ENCODE measurements at regions not wholly inside any gene's neighbourhood (a gene's known extent, or its start where the extent isn't known, plus 50 kb on each side); places are given as distances from the start of the nearest gene placed in this dataset.

DNA sequence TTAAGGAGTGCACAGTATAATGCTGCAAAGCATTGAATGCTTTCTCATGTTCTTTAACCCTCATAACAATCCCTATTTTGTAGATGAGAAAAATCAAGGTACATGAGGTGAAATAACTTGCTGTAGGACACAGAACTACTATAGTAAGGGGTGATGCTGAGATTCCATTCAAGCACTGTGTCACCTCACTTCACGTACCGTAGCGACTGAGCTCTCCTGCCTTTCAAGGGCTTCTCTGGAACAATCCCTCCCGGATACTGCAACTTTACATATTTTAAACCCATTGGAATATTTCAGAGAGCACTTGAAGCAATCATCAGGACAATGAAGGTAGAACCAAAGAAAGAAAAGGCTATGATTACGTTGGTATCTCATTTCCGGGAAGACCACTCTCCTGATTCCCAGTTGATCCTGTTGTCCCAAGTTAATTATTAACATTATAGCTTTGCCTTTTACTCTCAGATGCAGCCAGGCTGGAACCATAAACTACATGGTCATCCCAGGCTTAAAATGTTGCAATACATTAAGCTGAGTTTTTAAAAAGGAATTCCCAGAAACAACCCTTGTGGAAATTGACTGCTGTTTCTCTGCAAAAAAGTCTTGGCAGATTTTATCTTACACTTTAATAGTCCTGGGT, 252.2 kb upstream of the IGF1R start:
- Histone ChIP-seq H3K36me3 (ENCODE audit: insufficient read depth, low read length) (no peaks in the 10 kb centered on the region), H3K9me3 (ENCODE audit: low read length) (no peaks in the 10 kb centered on the region), H3K27ac (ENCODE audit: low read depth, low read length) (no peak overlapping the region), H3K4me3 (ENCODE audit: low read length) (no peak overlapping the region), H3K27me3 (ENCODE audit: insufficient read depth, low read length, poor library complexity, severe bottlenecking) (no peaks in the 10 kb centered on the region), H3K4me1 (ENCODE audit: insufficient read depth, low read length) (no peaks in the 10 kb centered on the region)
- no peak for DNase-seq
- Mint-ChIP-seq H3K27me3 (peaks cover 3 to 4% of the 10 kb centered on the region in 2 donors), H3K4me1 (no peaks in the 10 kb centered on the region), H3K36me3 (no peaks in the 10 kb centered on the region), H3K9me3 (no peaks in the 10 kb centered on the region), H3K4me3 (no peak overlapping the region), H3K27ac (no peak overlapping the region)
- ChIA-PET POLR2A (no interaction called here), CTCF (no interaction called here)

DNA sequence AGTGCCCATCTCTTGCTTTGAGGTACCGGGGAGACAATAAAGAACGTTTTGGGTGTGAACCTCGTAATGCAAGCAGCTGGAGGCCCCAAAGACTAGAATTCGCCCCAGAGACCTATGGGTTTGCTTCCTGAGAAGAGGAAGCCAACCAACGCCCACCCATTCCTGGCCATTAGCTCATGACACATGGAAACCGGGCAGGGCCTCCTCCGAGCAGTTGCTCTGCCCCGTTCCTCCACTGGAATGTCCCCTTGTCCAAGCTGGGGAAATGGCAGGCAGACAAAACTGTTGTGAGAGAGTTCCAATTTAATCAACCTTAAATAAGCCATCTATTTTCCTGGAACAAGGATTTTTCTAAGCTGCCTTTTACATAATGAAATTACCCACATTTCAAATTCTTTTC, 250.9 kb upstream of the IGF1R start:
- Histone ChIP-seq H3K4me1 (ENCODE audit: insufficient read depth, low read length) (no peaks in the 10 kb centered on the region), H3K4me3 (ENCODE audit: low read length) (no peak overlapping the region), H3K9me3 (ENCODE audit: low read length) (no peaks in the 10 kb centered on the region), H3K36me3 (ENCODE audit: insufficient read depth, low read length) (no peaks in the 10 kb centered on the region), H3K27ac (ENCODE audit: low read depth, low read length) (no peak overlapping the region), H3K27me3 (ENCODE audit: insufficient read depth, low read length, poor library complexity, severe bottlenecking) (no peaks in the 10 kb centered on the region)
- ChIA-PET CTCF (no interaction called here), POLR2A (no interaction called here)
- DNase-seq = no peak
- no peaks in the 10 kb centered on the region for H3K36me3 Mint-ChIP-seq
- peaks cover 4 to 6% of the 10 kb centered on the region in 2 donors for H3K27me3 Mint-ChIP-seq
- H3K4me1 Mint-ChIP-seq = no peaks in the 10 kb centered on the region
- H3K9me3 Mint-ChIP-seq = no peaks in the 10 kb centered on the region
- H3K27ac Mint-ChIP-seq = no peak overlapping the region
- no peak overlapping the region for H3K4me3 Mint-ChIP-seq

DNA sequence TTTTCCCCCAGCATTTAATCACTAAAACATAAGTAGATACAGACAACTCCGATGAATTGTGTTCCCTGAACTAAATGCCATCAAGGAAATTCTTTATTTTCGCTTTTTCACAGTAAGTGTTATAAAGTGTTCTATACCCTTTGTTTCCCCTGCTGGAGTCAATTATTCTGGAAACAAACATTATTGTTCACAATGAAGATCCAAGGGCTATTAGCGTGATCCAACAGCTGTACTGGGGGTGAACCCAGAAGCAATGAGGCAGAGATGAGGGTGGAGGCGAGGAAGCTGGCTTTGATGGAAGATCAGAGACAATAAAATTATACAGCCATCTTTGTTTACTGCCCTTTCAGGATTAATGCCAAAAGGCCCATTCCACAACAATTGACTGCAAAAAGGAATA, 250.3 kb upstream of the IGF1R start:
- POLR2A ChIA-PET = no interaction called here

DNA sequence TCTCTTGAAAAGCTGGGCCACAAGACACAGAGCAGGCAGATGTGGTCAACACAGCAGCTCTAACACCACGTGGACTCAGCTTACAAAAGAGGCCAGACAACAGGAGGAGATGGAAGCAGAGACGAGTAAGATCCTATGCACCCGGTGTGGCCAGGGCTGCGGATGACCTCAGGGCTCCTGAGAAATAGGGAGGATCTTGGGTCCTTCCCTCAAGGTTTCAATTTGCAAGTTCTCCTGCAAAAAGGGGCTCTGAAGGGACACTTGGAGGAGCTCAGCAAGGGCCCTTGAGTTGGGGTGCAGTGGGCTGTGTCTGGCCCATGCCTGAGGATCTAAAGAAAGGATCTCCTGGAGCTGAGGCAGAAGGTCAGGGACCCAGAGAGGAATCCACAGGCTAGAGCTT, 249.5 kb upstream of the IGF1R start:
- H3K4me3 ChIP-seq (ENCODE audit: low read length) = no peak overlapping the region
- Mint-ChIP-seq H3K27me3 (peaks cover 4% of the 10 kb centered on the region in 2 donors), H3K36me3 (no peaks in the 10 kb centered on the region), H3K27ac (no peak overlapping the region), H3K4me3 (no peak overlapping the region), H3K9me3 (no peaks in the 10 kb centered on the region), H3K4me1 (no peaks in the 10 kb centered on the region)
- no peaks in the 10 kb centered on the region for H3K4me1 ChIP-seq (ENCODE audit: insufficient read depth, low read length)
- no peaks in the 10 kb centered on the region for H3K27me3 ChIP-seq (ENCODE audit: insufficient read depth, low read length, poor library complexity, severe bottlenecking)
- H3K27ac ChIP-seq (ENCODE audit: low read depth, low read length) = no peak overlapping the region
- H3K36me3 ChIP-seq (ENCODE audit: insufficient read depth, low read length) = no peaks in the 10 kb centered on the region
- CTCF ChIA-PET = interaction anchor here (0.9 kb wide), 1 partner anchor 29 kb away, joined by 3 read pairs; no protein-coding TSS in a partner anchor
- POLR2A ChIA-PET = no interaction called here
- no peak for DNase-seq
- no peaks in the 10 kb centered on the region for H3K9me3 ChIP-seq (ENCODE audit: low read length)

More for the DNA sequence above, 250.3 kb upstream of the IGF1R start:
- no peak overlapping the region for H3K27ac Mint-ChIP-seq
- Histone ChIP-seq H3K4me3 (ENCODE audit: low read length) (no peak overlapping the region), H3K36me3 (ENCODE audit: insufficient read depth, low read length) (no peaks in the 10 kb centered on the region), H3K9me3 (ENCODE audit: low read length) (no peaks in the 10 kb centered on the region), H3K27me3 (ENCODE audit: insufficient read depth, low read length, poor library complexity, severe bottlenecking) (no peaks in the 10 kb centered on the region), H3K4me1 (ENCODE audit: insufficient read depth, low read length) (no peaks in the 10 kb centered on the region), H3K27ac (ENCODE audit: low read depth, low read length) (no peak overlapping the region)
- H3K4me3 Mint-ChIP-seq = no peak overlapping the region
- no peak for DNase-seq
- no peaks in the 10 kb centered on the region for H3K4me1 Mint-ChIP-seq
- no peaks in the 10 kb centered on the region for H3K9me3 Mint-ChIP-seq
- CTCF ChIA-PET = no interaction called here
- no peaks in the 10 kb centered on the region for H3K36me3 Mint-ChIP-seq
- peaks cover 4% of the 10 kb centered on the region in 2 donors for H3K27me3 Mint-ChIP-seq

DNA sequence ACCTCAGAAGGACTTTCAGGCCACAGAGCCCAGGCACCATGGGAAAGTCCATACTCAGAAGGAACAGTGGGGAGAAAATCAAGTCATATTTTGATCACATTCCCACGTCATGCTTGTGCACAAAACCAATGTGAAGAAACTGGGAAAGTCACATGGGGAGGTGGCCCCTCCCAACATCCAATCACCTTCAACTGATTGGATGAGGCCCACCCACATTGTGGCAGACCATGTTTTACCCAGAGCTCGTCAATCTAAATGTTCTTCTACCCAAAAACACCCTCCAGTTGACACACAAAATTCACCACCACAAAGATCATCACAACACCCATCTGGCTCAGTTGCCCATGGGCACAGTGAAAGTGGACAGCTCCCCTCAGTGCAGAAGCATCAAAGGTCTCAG, 248.2 kb upstream of the IGF1R start:
- Mint-ChIP-seq H3K4me1 (no peaks in the 10 kb centered on the region), H3K9me3 (no peaks in the 10 kb centered on the region), H3K4me3 (no peak overlapping the region), H3K27me3 (peaks cover 4% of the 10 kb centered on the region in 2 donors), H3K27ac (no peak overlapping the region), H3K36me3 (no peaks in the 10 kb centered on the region)
- no peaks in the 10 kb centered on the region for H3K9me3 ChIP-seq (ENCODE audit: low read length)
- H3K4me3 ChIP-seq (ENCODE audit: low read length) = no peak overlapping the region
- no peaks in the 10 kb centered on the region for H3K36me3 ChIP-seq (ENCODE audit: insufficient read depth, low read length)
- no peaks in the 10 kb centered on the region for H3K4me1 ChIP-seq (ENCODE audit: insufficient read depth, low read length)
- DNase-seq = no peak
- no peaks in the 10 kb centered on the region for H3K27me3 ChIP-seq (ENCODE audit: insufficient read depth, low read length, poor library complexity, severe bottlenecking)
- POLR2A ChIA-PET = no interaction called here
- no peak overlapping the region for H3K27ac ChIP-seq (ENCODE audit: low read depth, low read length)
- CTCF ChIA-PET = no interaction called here

DNA sequence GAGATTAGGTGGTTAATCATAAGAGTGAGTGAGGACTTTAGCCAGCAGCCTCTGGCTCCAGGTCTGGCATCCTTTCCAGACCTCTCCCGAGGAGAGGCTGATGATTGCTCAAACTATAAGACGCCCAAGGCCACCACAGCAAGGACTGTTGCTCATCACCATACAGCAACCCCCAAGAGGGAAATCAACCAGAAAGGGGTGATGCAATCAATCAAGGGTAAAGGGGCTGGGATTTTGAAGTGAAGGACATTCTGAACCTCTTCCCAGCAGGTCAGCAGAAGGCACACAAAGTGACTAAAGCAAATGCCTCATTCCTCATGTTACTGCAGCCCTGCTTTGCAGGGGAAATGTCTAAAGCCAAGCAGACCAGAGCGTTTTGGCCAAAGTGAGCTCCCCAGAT, 247.3 kb upstream of the IGF1R start:
- Histone ChIP-seq H3K27ac (ENCODE audit: low read depth, low read length) (no peak overlapping the region), H3K4me3 (ENCODE audit: low read length) (no peak overlapping the region), H3K27me3 (ENCODE audit: insufficient read depth, low read length, poor library complexity, severe bottlenecking) (no peaks in the 10 kb centered on the region), H3K4me1 (ENCODE audit: insufficient read depth, low read length) (no peaks in the 10 kb centered on the region), H3K9me3 (ENCODE audit: low read length) (no peaks in the 10 kb centered on the region), H3K36me3 (ENCODE audit: insufficient read depth, low read length) (no peaks in the 10 kb centered on the region)
- Mint-ChIP-seq H3K27me3 (peaks cover 4% of the 10 kb centered on the region in 2 donors), H3K36me3 (no peaks in the 10 kb centered on the region), H3K4me3 (no peak overlapping the region), H3K27ac (no peak overlapping the region), H3K4me1 (no peaks in the 10 kb centered on the region), H3K9me3 (no peaks in the 10 kb centered on the region)
- CTCF ChIA-PET = interaction anchor here (0.9 to 1.6 kb wide), 2 partner anchors 19 to 21 kb away, joined by 3 read pairs; no protein-coding TSS in a partner anchor
- DNase-seq = no peak
- POLR2A ChIA-PET = no interaction called here

DNA sequence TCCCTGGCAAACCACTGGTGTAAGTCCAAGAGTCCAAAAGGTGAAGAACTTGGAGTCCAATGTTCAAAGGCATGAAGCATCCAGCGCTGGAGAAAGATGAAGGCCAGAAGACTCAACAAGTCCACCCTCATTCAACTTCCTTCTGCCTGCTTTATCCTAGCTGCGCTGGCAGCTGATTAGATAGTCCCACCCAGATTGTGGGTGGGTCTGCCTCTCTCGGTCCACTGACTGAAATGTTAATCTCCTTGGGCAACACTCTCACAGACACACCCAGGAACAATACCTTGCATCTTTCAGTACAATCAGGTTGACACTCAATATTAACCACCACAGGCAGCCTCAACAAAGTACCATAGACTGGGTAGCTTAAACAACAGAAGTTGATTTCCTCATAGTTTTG, 245.9 kb upstream of the IGF1R start:
- ChIA-PET POLR2A (no interaction called here), CTCF (interaction anchor here (1.6 kb wide), 1 partner anchor 18 kb away, joined by 3 read pairs; no protein-coding TSS in a partner anchor)
- Histone ChIP-seq H3K27ac (ENCODE audit: low read depth, low read length) (no peak overlapping the region), H3K4me3 (ENCODE audit: low read length) (no peak overlapping the region), H3K36me3 (ENCODE audit: insufficient read depth, low read length) (no peaks in the 10 kb centered on the region), H3K4me1 (ENCODE audit: insufficient read depth, low read length) (no peaks in the 10 kb centered on the region), H3K27me3 (ENCODE audit: insufficient read depth, low read length, poor library complexity, severe bottlenecking) (no peaks in the 10 kb centered on the region), H3K9me3 (ENCODE audit: low read length) (no peaks in the 10 kb centered on the region)
- Mint-ChIP-seq H3K4me1 (no peaks in the 10 kb centered on the region), H3K9me3 (peaks cover 0 to 2% (median 0%) of the 10 kb centered on the region in 5 donors), H3K27me3 (peaks cover 4% of the 10 kb centered on the region in 2 donors), H3K36me3 (no peaks in the 10 kb centered on the region), H3K27ac (no peak overlapping the region), H3K4me3 (no peak overlapping the region)
- DNase-seq = no peak

DNA sequence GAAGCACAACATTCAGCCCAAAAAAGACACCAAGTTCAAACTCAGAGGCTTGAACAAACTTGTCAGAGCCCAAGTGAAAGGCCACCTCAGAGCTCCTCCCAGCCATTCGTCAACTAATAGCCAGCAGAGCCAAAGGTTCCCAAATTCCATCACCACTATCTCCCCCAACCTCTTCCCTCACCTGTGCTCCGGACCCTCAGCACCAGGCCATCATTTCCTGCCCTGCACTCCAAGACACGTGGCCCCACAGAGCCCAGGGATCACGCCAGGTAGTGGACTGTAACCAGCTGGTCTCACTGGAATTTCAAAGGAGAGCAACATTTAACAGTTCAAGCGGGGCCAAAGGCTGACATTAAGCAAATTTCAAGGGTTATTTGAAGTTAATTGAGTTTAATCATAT, 245.2 kb upstream of the IGF1R start:
- no peak overlapping the region for H3K27ac ChIP-seq (ENCODE audit: low read depth, low read length)
- no peaks in the 10 kb centered on the region for H3K9me3 ChIP-seq (ENCODE audit: low read length)
- Mint-ChIP-seq H3K27me3 (peaks cover 4% of the 10 kb centered on the region in 2 donors), H3K36me3 (no peaks in the 10 kb centered on the region), H3K9me3 (peaks cover 0 to 2% (median 0%) of the 10 kb centered on the region in 5 donors), H3K27ac (no peak overlapping the region), H3K4me3 (no peak overlapping the region), H3K4me1 (no peaks in the 10 kb centered on the region)
- no peaks in the 10 kb centered on the region for H3K36me3 ChIP-seq (ENCODE audit: insufficient read depth, low read length)
- CTCF ChIA-PET = no interaction called here
- POLR2A ChIA-PET = no interaction called here
- H3K27me3 ChIP-seq (ENCODE audit: insufficient read depth, low read length, poor library complexity, severe bottlenecking) = no peaks in the 10 kb centered on the region
- no peaks in the 10 kb centered on the region for H3K4me1 ChIP-seq (ENCODE audit: insufficient read depth, low read length)
- H3K4me3 ChIP-seq (ENCODE audit: low read length) = no peak overlapping the region
- no peak for DNase-seq

DNA sequence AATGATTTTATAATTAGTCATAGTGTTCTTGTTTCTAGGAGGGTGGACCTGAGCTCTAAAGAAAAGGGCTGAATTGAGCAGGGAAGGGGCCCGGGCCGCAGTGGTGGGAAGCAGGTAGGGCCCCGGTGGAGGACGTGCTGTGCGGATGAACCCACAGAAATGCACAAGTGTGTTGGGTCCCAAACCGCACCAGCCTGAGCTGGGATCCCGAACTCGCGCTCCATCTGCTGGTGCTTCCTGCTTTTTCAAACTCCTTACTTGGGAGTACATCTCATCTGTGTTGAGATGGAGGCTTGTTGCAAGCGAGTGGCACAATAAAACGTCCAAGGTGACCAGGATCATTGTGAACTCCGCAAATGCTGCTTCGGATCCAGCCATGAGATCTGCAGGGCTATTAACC, 244.8 kb upstream of the IGF1R start:
- Histone ChIP-seq H3K27me3 (ENCODE audit: insufficient read depth, low read length, poor library complexity, severe bottlenecking) (no peaks in the 10 kb centered on the region), H3K4me1 (ENCODE audit: insufficient read depth, low read length) (no peaks in the 10 kb centered on the region), H3K36me3 (ENCODE audit: insufficient read depth, low read length) (no peaks in the 10 kb centered on the region), H3K9me3 (ENCODE audit: low read length) (no peaks in the 10 kb centered on the region), H3K4me3 (ENCODE audit: low read length) (no peak overlapping the region), H3K27ac (ENCODE audit: low read depth, low read length) (no peak overlapping the region)
- ChIA-PET CTCF (no interaction called here), POLR2A (no interaction called here)
- Mint-ChIP-seq H3K27me3 (peaks cover 3 to 4% of the 10 kb centered on the region in 2 donors), H3K4me3 (no peak overlapping the region), H3K27ac (no peak overlapping the region), H3K36me3 (no peaks in the 10 kb centered on the region), H3K4me1 (no peaks in the 10 kb centered on the region), H3K9me3 (peaks cover 0 to 2% (median 0%) of the 10 kb centered on the region in 5 donors)
- no peak for DNase-seq

All from CD8-positive, alpha-beta memory T cell (primary cell).